GM12873 (cell line): ENCODE measurements at regions not wholly inside any gene's neighbourhood (a gene's known extent, or its start where the extent isn't known, plus 50 kb on each side); places are given as distances from the start of the nearest gene placed in this dataset.

Experiments used
- CTCF ChIP-seq: IDR thresholded peaks from 2 replicates; pipeline ENCODE4 v1.5.1; 2012; ENCODE audit warnings: low read depth, mild to moderate bottlenecking, moderate library complexity, low read length, control low read depth; ENCODE audit not compliant: insufficient read depth; ENCODE audit errors: missing control alignments

- no peak for TF ChIP-seq CTCF
These were observed 60.2 kb upstream of the NT5C1B start for GRCh38 chr2:18649502-18650135.

- no peak for TF ChIP-seq CTCF
These were observed 58.8 kb upstream of the NT5C1B start for GRCh38 chr2:18648161-18648560.

GRCh38 chr2:18647731-18648130 lies 58.4 kb upstream of the NT5C1B start:
- TF ChIP-seq CTCF: no peak

- TF ChIP-seq CTCF: no peak
These were observed 55.9 kb upstream of the NT5C1B start for GRCh38 chr2:18645315-18645714.

- no peak for TF ChIP-seq CTCF
These were observed 54.7 kb upstream of the NT5C1B start for GRCh38 chr2:18644115-18644462.

- no peak for TF ChIP-seq CTCF
These were observed 54.2 kb upstream of the NT5C1B start for GRCh38 chr2:18643326-18644114.

- no peak for TF ChIP-seq CTCF
These were observed 52.5 kb upstream of the NT5C1B start for GRCh38 chr2:18641823-18642222.
